H1 (cell line): ENCODE measurements at regions not wholly inside any gene's neighbourhood (a gene's known extent, or its start where the extent isn't known, plus 50 kb on each side); places are given as distances from the start of the nearest gene placed in this dataset.

Experiments
- CTCF ChIA-PET: fragments of 300-600 bp; sonication (Branson Sonifier 250); formaldehyde crosslinking; loops from one replicate; lab custom pipeline; 2021; ENCODE audit not compliant: partially characterized antibody; lab: Charles Lee
- POLR2A ChIA-PET: fragments of 300-600 bp; sonication (Branson Sonifier 250); formaldehyde crosslinking; loops from one replicate; lab custom pipeline; 2021; ENCODE audit warnings: inconsistent platforms; ENCODE audit not compliant: partially characterized antibody; lab: Charles Lee
- DNase-seq, 2 experiments: peaks; one replicate each; pipeline versions ENCODE4 v3.0.0 to v3.0.0-alpha.2; 2010 to 2022; ENCODE audit warnings: low spot score in 2 of 2, low read depth in 1 of 2, mixed read lengths in 1 of 2
- FAIRE-seq: peaks from 2 replicates; lab custom pipeline; 2011; peaks lifted over from hg19 to GRCh38; lab: Jason Lieb, UNC
- H2AFZ ChIP-seq: 2 replicates; pipeline ENCODE4 v1.8.1; 2012; ENCODE audit warnings: low read length, inconsistent platforms
- H2AK5ac ChIP-seq: 2 replicates; pipeline ENCODE4 v1.6.1; 2013; ENCODE audit warnings: low read depth, low read length
- H2BK120ac ChIP-seq: replicated peaks from 2 replicates; pipeline ENCODE3; 2013; ENCODE audit warnings: low read depth, low read length, inconsistent platforms
- H2BK12ac ChIP-seq: 2 replicates; pipeline ENCODE4 v1.6.1; 2013; ENCODE audit warnings: low read depth, low read length
- H2BK15ac ChIP-seq: 2 replicates; pipeline ENCODE4 v1.6.1; 2013; ENCODE audit warnings: low read length
- H2BK20ac ChIP-seq: 2 replicates; pipeline ENCODE4 v1.6.1; 2013; ENCODE audit warnings: low read length
- H2BK5ac ChIP-seq: 2 replicates; pipeline ENCODE4 v1.6.1; 2013; ENCODE audit warnings: low read depth, low read length
- H3K14ac ChIP-seq: 2 replicates; pipeline ENCODE4 v1.6.1; 2013; ENCODE audit warnings: inconsistent platforms; ENCODE audit not compliant: insufficient read length
- H3K18ac ChIP-seq: 2 replicates; pipeline ENCODE4 v1.6.1; 2013; ENCODE audit warnings: low read length; ENCODE audit errors: extremely low read depth
- H3K23ac ChIP-seq: 2 replicates; pipeline ENCODE4 v1.6.1; 2013; ENCODE audit warnings: inconsistent platforms; ENCODE audit not compliant: insufficient read length
- H3K23me2 ChIP-seq: 2 replicates; pipeline ENCODE4 v1.6.1; 2013; ENCODE audit warnings: low read depth, low read length
- H3K27ac ChIP-seq: 2 replicates; pipeline ENCODE4 v1.6.1; 2011; ENCODE audit warnings: low read depth, low read length, inconsistent platforms
- H3K27me3 ChIP-seq, 4 experiments: replicated peaks in 1 of 4; 1 replicate in 1 of 4; 2 replicates in 3 of 4; pipeline versions ENCODE4 v1.6.1 to v1.8.1; 2011 to 2013; ENCODE audit warnings: low read length in 3 of 4, mild to moderate bottlenecking in 3 of 4, inconsistent platforms in 2 of 4, mixed read lengths in 2 of 4, moderate library complexity in 1 of 4; ENCODE audit not compliant: control insufficient read depth in 3 of 4, insufficient read depth in 3 of 4; ENCODE audit errors: extremely low read depth in 1 of 4
- H3K36me3 ChIP-seq, 4 experiments: 2 replicates each; pipeline versions ENCODE4 v1.6.1 to v1.8.1; 2011 to 2013; ENCODE audit warnings: mild to moderate bottlenecking in 4 of 4, low read length in 3 of 4, moderate library complexity in 2 of 4, control low read depth in 1 of 4, inconsistent platforms in 1 of 4; ENCODE audit not compliant: insufficient read depth in 4 of 4, control insufficient read depth in 2 of 4
- H3K4ac ChIP-seq: replicated peaks from 2 replicates; pipeline ENCODE3; 2013; ENCODE audit warnings: low read length, low read depth, mixed read lengths, inconsistent platforms; ENCODE audit not compliant: insufficient read length
- H3K4me1 ChIP-seq, 4 experiments: replicated peaks in 1 of 4; 1 replicate in 1 of 4; 2 replicates in 3 of 4; pipeline versions ENCODE4 v1.6.1 to v1.8.1; 2011 to 2013; ENCODE audit warnings: low read length in 3 of 4, inconsistent platforms in 2 of 4, mixed read lengths in 1 of 4; ENCODE audit not compliant: insufficient read depth in 4 of 4, control insufficient read depth in 3 of 4
- H3K4me2 ChIP-seq, 2 experiments: 2 replicates each; pipeline versions ENCODE4 v1.6.1 to v1.8.1; 2011 to 2013; ENCODE audit warnings: low read depth in 2 of 2, low read length in 2 of 2, control low read depth in 1 of 2, inconsistent platforms in 1 of 2, mild to moderate bottlenecking in 1 of 2; ENCODE audit not compliant: insufficient read depth in 1 of 2
- H3K4me3 ChIP-seq, 4 experiments: fragments of 200-600, 300-600 bp in 1 of 4; sonication (generic), shearing (Covaris generic), sonication (Bioruptor Twin) in 1 of 4; 2 replicates each; pipeline versions ENCODE4 v1.5.1 to v1.8.1; 2011 to 2016; ENCODE audit warnings: low read length in 4 of 4, low read depth in 3 of 4, control low read depth in 2 of 4, inconsistent platforms in 2 of 4, mild to moderate bottlenecking in 2 of 4, mixed read lengths in 1 of 4, moderate library complexity in 1 of 4; ENCODE audit not compliant: insufficient read depth in 2 of 4; ENCODE audit errors: extremely low read depth in 1 of 4
- H3K56ac ChIP-seq: replicated peaks from 2 replicates; pipeline ENCODE3; 2013; ENCODE audit warnings: low read depth, mild to moderate bottlenecking, mixed read lengths, low read length, inconsistent platforms; ENCODE audit not compliant: insufficient read length
- H3K79me1 ChIP-seq: 2 replicates; pipeline ENCODE4 v1.6.1; 2013; ENCODE audit warnings: low read depth, low read length, control low read depth
- H3K79me2 ChIP-seq, 2 experiments: 2 replicates each; pipeline versions ENCODE4 v1.6.1 to v1.8.1; 2012 to 2013; ENCODE audit warnings: low read length in 2 of 2, mild to moderate bottlenecking in 2 of 2, inconsistent platforms in 1 of 2; ENCODE audit not compliant: insufficient read depth in 2 of 2, control insufficient read depth in 1 of 2
- H3K9ac ChIP-seq, 4 experiments: replicated peaks in 1 of 4; 1 replicate in 1 of 4; 2 replicates in 3 of 4; pipeline versions ENCODE4 v1.6.1 to v1.8.1; 2011 to 2013; ENCODE audit warnings: low read depth in 3 of 4, low read length in 3 of 4, control low read depth in 2 of 4, mild to moderate bottlenecking in 2 of 4, moderate library complexity in 2 of 4, inconsistent platforms in 1 of 4; ENCODE audit errors: extremely low read depth in 1 of 4
- H3K9me3 ChIP-seq, 2 experiments: 2 replicates each; pipeline versions ENCODE4 v1.6.1 to v1.8.1; 2012 to 2013; ENCODE audit warnings: mild to moderate bottlenecking in 2 of 2, moderate library complexity in 2 of 2, control low read depth in 1 of 2, inconsistent platforms in 1 of 2, low read depth in 1 of 2, low read length in 1 of 2, mixed read lengths in 1 of 2; ENCODE audit not compliant: insufficient read depth in 2 of 2
- H4K20me1 ChIP-seq, 2 experiments: replicated peaks in 1 of 2; 2 replicates each; pipeline versions ENCODE3 to v1.8.1; 2011 to 2013; ENCODE audit warnings: inconsistent platforms in 2 of 2, low read length in 2 of 2, mild to moderate bottlenecking in 1 of 2; ENCODE audit not compliant: insufficient read depth in 2 of 2, control insufficient read depth in 1 of 2
- H4K5ac ChIP-seq: 2 replicates; pipeline ENCODE4 v1.6.1; 2013; ENCODE audit warnings: low read length, low read depth, mixed read lengths, inconsistent platforms; ENCODE audit not compliant: insufficient read length
- H4K8ac ChIP-seq: 2 replicates; pipeline ENCODE4 v1.8.0; 2013; ENCODE audit warnings: mild to moderate bottlenecking, moderate library complexity, low read length, inconsistent platforms; ENCODE audit not compliant: insufficient read depth; ENCODE audit errors: extremely low read depth
- H4K91ac ChIP-seq: replicated peaks from 2 replicates; pipeline ENCODE3; 2013; ENCODE audit warnings: low read length, mixed read lengths, inconsistent platforms; ENCODE audit not compliant: insufficient read length
- ASH2L ChIP-seq: fragments of 200-600, 300-600 bp; sonication (generic); IDR thresholded peaks from one replicate; pipeline ENCODE4 v1.7.1; 2017; ENCODE audit warnings: low read length
- BACH1 ChIP-seq: IDR thresholded peaks from 2 replicates; pipeline ENCODE4 v1.6.1; 2012; ENCODE audit warnings: low read length, improper control_type of control experiment
- CHD1 ChIP-seq: IDR thresholded peaks from 2 replicates; pipeline ENCODE4 v1.6.1; 2012; ENCODE audit warnings: low read depth, low read length, improper control_type of control experiment
- FOSL1 ChIP-seq: IDR thresholded peaks from 2 replicates; pipeline ENCODE4 v1.6.1; 2011; ENCODE audit warnings: mild to moderate bottlenecking, low read depth, low read length, moderate library complexity; ENCODE audit not compliant: insufficient read depth
- HDAC2 ChIP-seq, 2 experiments: fragments of 300-600 bp in 1 of 2; sonication (generic) in 1 of 2; IDR thresholded peaks; 2 replicates each; pipeline ENCODE4 v1.6.1; 2011 to 2012; ENCODE audit warnings: low read depth in 2 of 2, low read length in 2 of 2, mild to moderate bottlenecking in 2 of 2, moderate library complexity in 2 of 2, borderline replicate concordance in 1 of 2, inconsistent platforms in 1 of 2
- KDM4A ChIP-seq: IDR thresholded peaks from one replicate; pipeline ENCODE4 v1.7.1; 2012; ENCODE audit warnings: low read depth, mild to moderate bottlenecking, moderate library complexity, low read length, inconsistent platforms; ENCODE audit not compliant: severe bottlenecking
- KDM5A ChIP-seq: fragments of 200-600 bp; IDR thresholded peaks from 2 replicates; pipeline ENCODE4 v1.7.1; 2012; ENCODE audit warnings: mild to moderate bottlenecking, low read length, inconsistent platforms, mixed read lengths
- RNF2 ChIP-seq: fragments of 200-900, 300-1000 bp; sonication (generic); IDR thresholded peaks from 2 replicates; pipeline ENCODE4 v1.7.1; 2016; ENCODE audit warnings: borderline replicate concordance, low read depth, mild to moderate bottlenecking, antibody characterized with exemption, low read length; ENCODE audit not compliant: poor library complexity, severe bottlenecking; ENCODE audit errors: missing control alignments
- SIX5 ChIP-seq: IDR thresholded peaks from 2 replicates; pipeline ENCODE4 v1.6.1; 2011; ENCODE audit warnings: mild to moderate bottlenecking, low read depth, low read length
- TAF7 ChIP-seq: optimal IDR thresholded peaks from 2 replicates; pipeline ENCODE3; 2011; ENCODE audit warnings: low read depth, mild to moderate bottlenecking, inconsistent platforms, low read length, moderate library complexity, borderline replicate concordance
- YY1 ChIP-seq: IDR thresholded peaks from 2 replicates; pipeline ENCODE4 v1.6.1; 2011; ENCODE audit warnings: low read depth, mild to moderate bottlenecking, low read length
- ZNF274 ChIP-seq: IDR thresholded peaks from 2 replicates; pipeline ENCODE4 v1.7.0; 2012; ENCODE audit warnings: low read length, borderline replicate concordance; ENCODE audit errors: extremely low read depth
- WGBS, 2 experiments: shearing (Covaris generic) in 1 of 2; methylation state at CpG; one replicate each; pipeline versions ENCODE4 v1.1.6 to v1.1.7; 2013 to 2015; ENCODE audit warnings: low lambda C conversion rate in 2 of 2, mixed read lengths in 2 of 2, inconsistent platforms in 1 of 2, low coverage in 1 of 2, missing lambda C conversion rate in 1 of 2; ENCODE audit not compliant: insufficient replicate concordance in 2 of 2, insufficient coverage in 1 of 2, insufficient read length in 1 of 2; ENCODE audit errors: extremely low coverage in 1 of 2, missing lambda C conversion rate in 1 of 2; 5-methylcytosine and 5-hydroxymethylcytosine counted together
- TF ChIP-seq, protein P1 (sequence below): IDR thresholded peaks from 2 replicates; pipeline ENCODE4 v1.6.1; 2011; ENCODE audit warnings: low read length, improper control_type of control experiment

DNA sequence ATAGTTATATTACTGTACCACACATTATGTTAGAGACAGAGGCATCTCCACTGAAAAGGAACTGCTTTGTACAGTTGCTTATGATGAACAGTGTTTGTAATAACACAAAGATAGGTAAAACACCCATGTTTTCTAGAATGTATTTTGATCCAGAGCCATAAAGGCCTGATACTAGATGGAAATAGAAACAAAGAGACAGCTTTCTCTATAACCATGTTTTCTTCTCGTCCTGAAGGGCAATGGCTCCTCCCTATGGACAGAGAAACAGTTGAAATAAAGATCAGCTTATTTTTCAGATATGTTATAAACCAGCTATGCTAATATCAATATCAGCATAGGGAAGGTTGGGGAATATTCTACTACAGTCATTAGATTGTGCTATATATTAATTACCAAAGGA lies 109.2 kb downstream of the ATXN7L3B start:
- no peak overlapping the region for H3K23ac ChIP-seq
- no peak overlapping the region for H4K5ac ChIP-seq
- no peaks in the 10 kb centered on the region for H3K79me1 ChIP-seq
- no peak overlapping the region for H3K27ac ChIP-seq
- H3K4me3 ChIP-seq = no peak overlapping the region
- no peak overlapping the region for H4K91ac ChIP-seq
- no peaks in the 10 kb centered on the region for H3K4me1 ChIP-seq
- DNase-seq (no peak), FAIRE-seq (peak; percentile 36)
- H3K9me3 ChIP-seq = no peaks in the 10 kb centered on the region
- no peaks in the 10 kb centered on the region for H3K79me2 ChIP-seq
- H3K18ac ChIP-seq = no peak overlapping the region
- H3K56ac ChIP-seq = no peak overlapping the region
- WGBS, 2 experiments = 74% methylated on average over 1 of the region's 1 CpG; no CpG with 5 or more reads in 1 of the 2 experiments
- no peak overlapping the region for H2BK12ac ChIP-seq
- no peak overlapping the region for H2BK5ac ChIP-seq
- no peaks in the 10 kb centered on the region for H4K20me1 ChIP-seq
- no peak overlapping the region for H3K14ac ChIP-seq
- no peaks in the 10 kb centered on the region for H3K23me2 ChIP-seq
- CTCF ChIA-PET = interaction anchor here (0.6 to 4.2 kb wide), 4 partner anchors 15 to 535 kb away, joined by 3 to 13 read pairs (median 4); no protein-coding TSS in a partner anchor
- no peak overlapping the region for H3K4ac ChIP-seq
- POLR2A ChIA-PET = no interaction called here
- H4K8ac ChIP-seq = no peak overlapping the region
- no peak overlapping the region for H2AFZ ChIP-seq
- H2BK15ac ChIP-seq = no peak overlapping the region
- H2BK120ac ChIP-seq = no peak overlapping the region
- H2AK5ac ChIP-seq = no peak overlapping the region
- no peak overlapping the region for H3K9ac ChIP-seq
- H3K4me2 ChIP-seq = no peak overlapping the region
- H3K27me3 ChIP-seq = no peaks in the 10 kb centered on the region
- no peak overlapping the region for H2BK20ac ChIP-seq
- H3K36me3 ChIP-seq = no peaks in the 10 kb centered on the region
- TF ChIP-seq HDAC2 (IDR thresholded peaks at IDR 0.05; ENCODE audit: borderline replicate concordance in 1 of 2, low read depth in 2 of 2, low read length in 2 of 2) (no peak), RNF2 (no peak), KDM4A (no peak), ZNF274 (no peak), CHD1 (no peak), TAF7 (no peak), BACH1 (no peak), FOSL1 (no peak), SIX5 (peak; percentile 13; the same call in 1 of the 2 replicates), KDM5A (no peak), ASH2L (no peak), YY1 (no peak)
- TF ChIP-seq, protein P1, sequence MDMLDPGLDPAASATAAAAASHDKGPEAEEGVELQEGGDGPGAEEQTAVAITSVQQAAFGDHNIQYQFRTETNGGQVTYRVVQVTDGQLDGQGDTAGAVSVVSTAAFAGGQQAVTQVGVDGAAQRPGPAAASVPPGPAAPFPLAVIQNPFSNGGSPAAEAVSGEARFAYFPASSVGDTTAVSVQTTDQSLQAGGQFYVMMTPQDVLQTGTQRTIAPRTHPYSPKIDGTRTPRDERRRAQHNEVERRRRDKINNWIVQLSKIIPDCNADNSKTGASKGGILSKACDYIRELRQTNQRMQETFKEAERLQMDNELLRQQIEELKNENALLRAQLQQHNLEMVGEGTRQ = no peak
